OCI-LY3 (cell line): ENCODE measurements at regions not wholly inside any gene's neighbourhood (a gene's known extent, or its start where the extent isn't known, plus 50 kb on each side); places are given as distances from the start of the nearest gene placed in this dataset.

Source experiments
- EZH2phosphoT487 ChIP-seq: fragments of 200-600 bp; shearing (Covaris generic); IDR thresholded peaks from 2 replicates; pipeline ENCODE4 v1.6.1; 2018; ENCODE audit warnings: antibody characterized with exemption, mixed run types, low read depth
- TF ChIP-seq, protein P1 (sequence below): fragments of 200-600, 300-600 bp; sonication (generic); IDR thresholded peaks from 2 replicates; pipeline ENCODE4 v1.5.1; 2014; ENCODE audit warnings: antibody characterized with exemption, low read length, low read depth

DNA sequence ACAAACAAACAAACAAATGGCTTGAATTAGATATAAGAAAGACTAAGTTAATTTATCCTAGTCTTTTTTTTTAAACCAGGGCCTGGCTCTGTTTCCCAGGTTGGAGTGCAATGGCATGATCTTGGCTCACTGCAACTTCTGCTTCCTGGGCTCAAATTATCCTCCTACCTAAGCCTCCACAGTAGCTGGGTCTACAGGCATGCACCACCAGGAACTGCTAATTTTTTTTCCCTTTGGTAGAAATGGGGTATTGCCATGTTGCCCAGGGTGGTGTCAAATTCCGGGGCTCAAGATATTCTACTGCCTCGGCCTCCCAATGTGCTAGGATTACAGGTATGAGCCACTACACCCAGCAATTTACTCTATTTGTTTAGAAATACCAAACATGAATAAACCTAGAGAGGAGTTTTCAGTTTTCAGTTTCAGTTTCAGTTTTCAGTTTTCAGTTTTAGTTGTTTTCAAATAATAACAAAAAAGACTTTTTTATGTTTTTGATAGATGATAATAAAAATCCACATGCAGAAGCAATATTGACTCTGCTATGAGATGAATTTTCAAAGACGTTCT is 817.0 kb downstream of the FLRT2 start:
- TF ChIP-seq, protein P1, sequence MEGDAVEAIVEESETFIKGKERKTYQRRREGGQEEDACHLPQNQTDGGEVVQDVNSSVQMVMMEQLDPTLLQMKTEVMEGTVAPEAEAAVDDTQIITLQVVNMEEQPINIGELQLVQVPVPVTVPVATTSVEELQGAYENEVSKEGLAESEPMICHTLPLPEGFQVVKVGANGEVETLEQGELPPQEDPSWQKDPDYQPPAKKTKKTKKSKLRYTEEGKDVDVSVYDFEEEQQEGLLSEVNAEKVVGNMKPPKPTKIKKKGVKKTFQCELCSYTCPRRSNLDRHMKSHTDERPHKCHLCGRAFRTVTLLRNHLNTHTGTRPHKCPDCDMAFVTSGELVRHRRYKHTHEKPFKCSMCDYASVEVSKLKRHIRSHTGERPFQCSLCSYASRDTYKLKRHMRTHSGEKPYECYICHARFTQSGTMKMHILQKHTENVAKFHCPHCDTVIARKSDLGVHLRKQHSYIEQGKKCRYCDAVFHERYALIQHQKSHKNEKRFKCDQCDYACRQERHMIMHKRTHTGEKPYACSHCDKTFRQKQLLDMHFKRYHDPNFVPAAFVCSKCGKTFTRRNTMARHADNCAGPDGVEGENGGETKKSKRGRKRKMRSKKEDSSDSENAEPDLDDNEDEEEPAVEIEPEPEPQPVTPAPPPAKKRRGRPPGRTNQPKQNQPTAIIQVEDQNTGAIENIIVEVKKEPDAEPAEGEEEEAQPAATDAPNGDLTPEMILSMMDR, result no peak
- no peak for TF ChIP-seq EZH2phosphoT487
